ENCODE measurements at regions not wholly inside any gene's neighbourhood (a gene's known extent, or its start where the extent isn't known, plus 50 kb on each side); places are given as distances from the start of the nearest gene placed in this dataset.

DNA sequence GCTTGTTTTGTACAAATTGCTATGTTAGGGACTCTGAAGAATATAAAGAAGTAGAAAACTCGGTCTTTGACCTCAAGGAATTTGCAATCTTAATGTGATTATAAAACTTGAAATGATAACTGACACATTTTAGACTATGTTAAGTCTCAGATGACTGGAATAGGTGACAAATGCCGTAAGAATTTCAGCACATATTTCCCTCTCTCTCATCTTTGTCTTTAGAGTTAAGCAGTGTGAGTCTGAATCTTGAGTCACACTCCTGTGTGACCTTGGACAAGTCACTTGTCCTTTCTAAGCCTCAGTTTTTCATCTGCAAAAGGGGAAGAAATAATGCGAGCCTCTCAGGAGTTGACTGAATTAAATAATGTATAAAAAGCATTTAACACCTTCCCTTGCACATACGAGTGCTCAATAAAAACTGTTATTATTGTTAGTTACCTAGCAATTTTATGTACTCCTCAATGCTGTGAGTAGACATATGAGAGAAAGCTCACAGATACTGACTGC lies 103.7 kb downstream of the DYRK2 start:
- TF ChIP-seq POLR2A (IDR thresholded peaks at IDR 0.05; ENCODE audit: control extremely low read depth in 1 of 2, low read depth in 2 of 2, low read length in 2 of 2) (no peak), RXRA (IDR thresholded peaks at IDR 0.05; ENCODE audit: insufficient read depth, low read depth, low read length) (no peak), TAF1 (IDR thresholded peaks at IDR 0.05; ENCODE audit: low read depth, low read length) (no peak), RBBP5 (IDR thresholded peaks at IDR 0.05; ENCODE audit: borderline replicate concordance, low read depth, low read length) (no peak), POLR2AphosphoS5 (IDR thresholded peaks at IDR 0.05; ENCODE audit: low read depth, low read length) (no peak), SUZ12 (IDR thresholded peaks at IDR 0.05; ENCODE audit: low read length) (no peak), CHD2 (IDR thresholded peaks at IDR 0.05; ENCODE audit: low read length) (no peak)
- TF ChIP-seq, protein P1, sequence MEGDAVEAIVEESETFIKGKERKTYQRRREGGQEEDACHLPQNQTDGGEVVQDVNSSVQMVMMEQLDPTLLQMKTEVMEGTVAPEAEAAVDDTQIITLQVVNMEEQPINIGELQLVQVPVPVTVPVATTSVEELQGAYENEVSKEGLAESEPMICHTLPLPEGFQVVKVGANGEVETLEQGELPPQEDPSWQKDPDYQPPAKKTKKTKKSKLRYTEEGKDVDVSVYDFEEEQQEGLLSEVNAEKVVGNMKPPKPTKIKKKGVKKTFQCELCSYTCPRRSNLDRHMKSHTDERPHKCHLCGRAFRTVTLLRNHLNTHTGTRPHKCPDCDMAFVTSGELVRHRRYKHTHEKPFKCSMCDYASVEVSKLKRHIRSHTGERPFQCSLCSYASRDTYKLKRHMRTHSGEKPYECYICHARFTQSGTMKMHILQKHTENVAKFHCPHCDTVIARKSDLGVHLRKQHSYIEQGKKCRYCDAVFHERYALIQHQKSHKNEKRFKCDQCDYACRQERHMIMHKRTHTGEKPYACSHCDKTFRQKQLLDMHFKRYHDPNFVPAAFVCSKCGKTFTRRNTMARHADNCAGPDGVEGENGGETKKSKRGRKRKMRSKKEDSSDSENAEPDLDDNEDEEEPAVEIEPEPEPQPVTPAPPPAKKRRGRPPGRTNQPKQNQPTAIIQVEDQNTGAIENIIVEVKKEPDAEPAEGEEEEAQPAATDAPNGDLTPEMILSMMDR (IDR thresholded peaks at IDR 0.05; ENCODE audit: control extremely low read depth in 1 of 3, insufficient read depth in 1 of 3, low read depth in 1 of 3, low read length in 3 of 3) = no peak

Measured in H1 (cell line).